ENCODE measurements at regions not wholly inside any gene's neighbourhood (a gene's known extent, or its start where the extent isn't known, plus 50 kb on each side); places are given as distances from the start of the nearest gene placed in this dataset.

DNA sequence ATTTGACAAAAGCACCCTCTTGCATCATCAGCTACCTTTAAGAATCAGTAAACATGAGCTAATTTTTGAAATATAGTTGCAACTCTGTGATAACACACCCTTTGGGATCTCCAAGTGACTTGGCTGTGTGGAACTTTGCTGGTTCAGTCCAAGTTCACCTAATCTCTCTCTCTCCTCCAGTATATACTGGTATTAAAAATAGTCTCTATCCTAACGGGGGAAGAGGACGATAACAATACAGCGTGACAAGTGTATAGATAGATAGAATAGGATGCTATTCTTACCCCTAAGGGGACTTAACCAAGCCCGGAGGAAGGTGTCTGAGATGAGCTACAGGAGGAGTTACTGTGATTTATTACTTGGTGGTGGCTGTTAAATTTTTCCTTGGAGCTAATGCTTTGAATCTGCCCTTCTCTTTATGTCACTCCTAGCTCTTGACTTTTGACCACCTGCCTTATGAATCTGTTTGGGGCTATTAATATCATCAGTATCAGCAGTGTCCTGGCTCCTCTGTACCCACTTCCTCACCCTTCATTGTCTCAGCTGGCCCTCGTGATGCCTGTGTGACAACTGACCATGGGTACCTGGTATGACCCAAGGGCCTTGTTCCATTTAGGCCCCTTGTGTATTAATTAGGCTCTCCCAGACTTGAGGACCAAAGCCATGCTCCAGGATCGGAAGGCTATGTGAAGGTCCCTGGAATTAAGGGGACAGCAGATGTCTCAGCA, 223.9 kb downstream of the SREK1 start:
- Histone ChIP-seq H3K9me3 (no peaks in the 10 kb centered on the region), H3K4me1 (no peaks in the 10 kb centered on the region), H3K4me3 (no peak overlapping the region), H3K27me3 (no peaks in the 10 kb centered on the region), H3K27ac (no peak overlapping the region), H3K36me3 (no peaks in the 10 kb centered on the region)
- WGBS, 5 donors, result 84 to 90% (median 87%) methylated on average over 6 of the region's 6 CpGs
- intact Hi-C loops (cut with DNase I; ENCODE audit: low total_unique reads), result no loop called here
- no peak for DNase-seq
- TF ChIP-seq, protein P1, sequence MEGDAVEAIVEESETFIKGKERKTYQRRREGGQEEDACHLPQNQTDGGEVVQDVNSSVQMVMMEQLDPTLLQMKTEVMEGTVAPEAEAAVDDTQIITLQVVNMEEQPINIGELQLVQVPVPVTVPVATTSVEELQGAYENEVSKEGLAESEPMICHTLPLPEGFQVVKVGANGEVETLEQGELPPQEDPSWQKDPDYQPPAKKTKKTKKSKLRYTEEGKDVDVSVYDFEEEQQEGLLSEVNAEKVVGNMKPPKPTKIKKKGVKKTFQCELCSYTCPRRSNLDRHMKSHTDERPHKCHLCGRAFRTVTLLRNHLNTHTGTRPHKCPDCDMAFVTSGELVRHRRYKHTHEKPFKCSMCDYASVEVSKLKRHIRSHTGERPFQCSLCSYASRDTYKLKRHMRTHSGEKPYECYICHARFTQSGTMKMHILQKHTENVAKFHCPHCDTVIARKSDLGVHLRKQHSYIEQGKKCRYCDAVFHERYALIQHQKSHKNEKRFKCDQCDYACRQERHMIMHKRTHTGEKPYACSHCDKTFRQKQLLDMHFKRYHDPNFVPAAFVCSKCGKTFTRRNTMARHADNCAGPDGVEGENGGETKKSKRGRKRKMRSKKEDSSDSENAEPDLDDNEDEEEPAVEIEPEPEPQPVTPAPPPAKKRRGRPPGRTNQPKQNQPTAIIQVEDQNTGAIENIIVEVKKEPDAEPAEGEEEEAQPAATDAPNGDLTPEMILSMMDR (IDR thresholded peaks at IDR 0.05), result no peak
- TF ChIP-seq POLR2A (IDR thresholded peaks at IDR 0.05) (no peak), POLR2AphosphoS5 (IDR thresholded peaks at IDR 0.05) (no peak), EP300 (IDR thresholded peaks at IDR 0.05) (no peak)

DNA sequence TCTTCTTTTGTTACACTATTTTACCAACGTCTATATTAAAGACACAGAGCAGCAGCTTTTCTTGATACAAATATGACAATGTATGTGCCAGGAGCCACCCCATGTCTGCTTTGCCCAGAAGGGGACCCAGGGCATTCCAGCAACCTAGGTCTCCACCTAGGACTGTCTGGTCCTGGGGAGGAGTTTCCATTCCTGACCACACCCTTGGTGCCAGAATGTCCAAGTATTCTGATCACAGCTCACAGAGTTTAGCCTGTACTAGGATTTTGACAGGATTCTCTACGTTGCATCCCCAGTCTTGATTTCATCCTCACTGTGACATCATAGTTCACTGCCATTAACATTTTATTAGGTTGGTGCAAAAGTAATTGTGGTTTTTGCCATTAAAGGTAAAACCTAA, 224.7 kb downstream of the SREK1 start:
- WGBS, 5 donors, result 59 to 68% (median 65%) methylated on average over 2 of the region's 2 CpGs
- Histone ChIP-seq H3K4me3 (no peak overlapping the region), H3K36me3 (no peaks in the 10 kb centered on the region), H3K27me3 (no peaks in the 10 kb centered on the region), H3K4me1 (no peaks in the 10 kb centered on the region), H3K27ac (no peak overlapping the region), H3K9me3 (no peaks in the 10 kb centered on the region)
- intact Hi-C loops (cut with DNase I; ENCODE audit: low total_unique reads), result no loop called here
- TF ChIP-seq POLR2A (IDR thresholded peaks at IDR 0.05) (no peak), EP300 (IDR thresholded peaks at IDR 0.05) (no peak), POLR2AphosphoS5 (IDR thresholded peaks at IDR 0.05) (no peak)
- TF ChIP-seq, protein P1 (IDR thresholded peaks at IDR 0.05), result no peak
- DNase-seq, result no peak

DNA sequence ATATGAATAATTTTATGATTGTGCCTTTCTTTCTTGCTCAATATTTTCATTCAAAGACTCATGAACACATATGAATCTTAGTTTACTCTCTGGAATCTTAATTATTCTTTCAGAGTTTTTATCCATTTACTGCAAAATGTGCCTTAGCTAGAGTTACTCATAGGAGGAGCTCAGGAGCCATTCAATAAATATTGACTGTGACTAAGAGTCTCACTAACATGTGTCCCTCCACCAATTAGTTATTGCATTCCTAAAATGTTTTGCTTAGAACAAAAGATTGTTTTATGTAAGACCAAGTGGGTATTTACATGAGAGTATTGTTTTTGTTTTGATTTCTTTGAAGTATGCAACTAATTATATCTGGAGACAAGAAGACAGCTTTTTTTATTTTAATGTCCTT, 218.4 kb upstream of the MAST4 start:
- Histone ChIP-seq H3K27me3 (no peaks in the 10 kb centered on the region), H3K9me3 (peaks cover 0 to 7% (median 0%) of the 10 kb centered on the region in 4 donors), H3K27ac (no peak overlapping the region), H3K4me3 (no peak overlapping the region), H3K36me3 (no peaks in the 10 kb centered on the region), H3K4me1 (no peaks in the 10 kb centered on the region)
- TF ChIP-seq, protein P1 (IDR thresholded peaks at IDR 0.05), result no peak
- TF ChIP-seq POLR2A (IDR thresholded peaks at IDR 0.05) (no peak), EP300 (IDR thresholded peaks at IDR 0.05) (no peak), POLR2AphosphoS5 (IDR thresholded peaks at IDR 0.05) (no peak)
- DNase-seq, result no peak
- intact Hi-C loops (cut with DNase I; ENCODE audit: low total_unique reads), result no loop called here

DNA sequence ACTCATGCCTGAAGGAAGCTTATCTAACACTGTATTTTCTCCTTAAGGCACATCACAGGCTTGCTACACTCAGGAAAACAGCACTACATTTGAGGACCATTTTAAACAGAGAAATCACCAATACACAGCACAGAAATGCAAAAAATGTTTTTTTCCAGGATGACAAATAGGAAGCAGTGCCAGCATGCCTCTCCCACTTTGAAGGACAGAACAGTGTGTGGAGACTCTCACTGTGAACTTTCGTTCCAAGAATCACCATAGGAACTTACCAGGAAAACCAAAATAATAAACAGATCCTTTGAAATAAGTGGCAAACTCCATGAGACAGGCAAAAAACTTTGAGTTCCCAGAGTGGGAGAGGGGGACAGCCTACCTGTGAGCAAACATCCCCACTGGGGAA, 217.8 kb upstream of the MAST4 start:
- no peaks in the 10 kb centered on the region for H3K4me1 ChIP-seq
- no peak for DNase-seq
- H3K27me3 ChIP-seq, result no peaks in the 10 kb centered on the region
- TF ChIP-seq, protein P1 (IDR thresholded peaks at IDR 0.05), result no peak
- TF ChIP-seq POLR2AphosphoS5 (IDR thresholded peaks at IDR 0.05) (no peak), EP300 (IDR thresholded peaks at IDR 0.05) (no peak)
- H3K4me3 ChIP-seq, result no peak overlapping the region
- peaks cover 0 to 7% (median 0%) of the 10 kb centered on the region in 4 donors for H3K9me3 ChIP-seq
- H3K36me3 ChIP-seq, result no peaks in the 10 kb centered on the region
- H3K27ac ChIP-seq, result no peak overlapping the region
- intact Hi-C loops (cut with DNase I; ENCODE audit: low total_unique reads), result no loop called here
- WGBS, 5 donors, result 76 to 80% (median 76%) methylated on average over 1 of the region's 1 CpG

Data from stomach (tissue), 8 donors.